ENCODE measurements at regions not wholly inside any gene's neighbourhood (a gene's known extent, or its start where the extent isn't known, plus 50 kb on each side); places are given as distances from the start of the nearest gene placed in this dataset.

GRCh38 chr13:72430923-72431322, 296.5 kb downstream of the MZT1 start:
- TF ChIP-seq CTCF (IDR thresholded peaks at IDR 0.05) (no peak), REST (IDR thresholded peaks at IDR 0.05; ENCODE audit: low read depth, low read length) (no peak), TCF12 (IDR thresholded peaks at IDR 0.05) (no peak), TAF1 (IDR thresholded peaks at IDR 0.05; ENCODE audit: borderline replicate concordance, low read depth, low read length) (no peak), JUND (IDR thresholded peaks at IDR 0.05) (no peak), MAX (IDR thresholded peaks at IDR 0.05; ENCODE audit: low read depth) (no peak), ZBTB33 (IDR thresholded peaks at IDR 0.05; ENCODE audit: borderline replicate concordance, low read depth) (no peak), EP300 (IDR thresholded peaks at IDR 0.05; ENCODE audit: borderline replicate concordance in 1 of 2, low read depth in 1 of 2, low read length in 1 of 2) (no peak), USF2 (IDR thresholded peaks at IDR 0.05; ENCODE audit: borderline replicate concordance, low read depth, low read length) (no peak), PBX3 (IDR thresholded peaks at IDR 0.05) (no peak), MXI1 (IDR thresholded peaks at IDR 0.05; ENCODE audit: low read depth, low read length) (no peak)

Measured in SK-N-SH (cell line).